ENCODE measurements at regions not wholly inside any gene's neighbourhood (a gene's known extent, or its start where the extent isn't known, plus 50 kb on each side); places are given as distances from the start of the nearest gene placed in this dataset.

- no peak for DNase-seq
- no peaks in the 10 kb centered on the region for H3K9me3 Mint-ChIP-seq
- H3K36me3 Mint-ChIP-seq (ENCODE audit: low read depth) = no peaks in the 10 kb centered on the region
- no peaks in the 10 kb centered on the region for H3K27me3 Mint-ChIP-seq
- intact Hi-C loops (cut with micrococcal nuclease) = no loop called here
- CTCF ChIA-PET = no interaction called here
- ATAC-seq = no peak
- no peak overlapping the region for H3K4me3 Mint-ChIP-seq
- no peak overlapping the region for H3K27ac Mint-ChIP-seq
- H3K4me1 Mint-ChIP-seq (ENCODE audit: low read depth) = no peaks in the 10 kb centered on the region
- POLR2A ChIA-PET = no interaction called here
- TF ChIP-seq, protein P1, sequence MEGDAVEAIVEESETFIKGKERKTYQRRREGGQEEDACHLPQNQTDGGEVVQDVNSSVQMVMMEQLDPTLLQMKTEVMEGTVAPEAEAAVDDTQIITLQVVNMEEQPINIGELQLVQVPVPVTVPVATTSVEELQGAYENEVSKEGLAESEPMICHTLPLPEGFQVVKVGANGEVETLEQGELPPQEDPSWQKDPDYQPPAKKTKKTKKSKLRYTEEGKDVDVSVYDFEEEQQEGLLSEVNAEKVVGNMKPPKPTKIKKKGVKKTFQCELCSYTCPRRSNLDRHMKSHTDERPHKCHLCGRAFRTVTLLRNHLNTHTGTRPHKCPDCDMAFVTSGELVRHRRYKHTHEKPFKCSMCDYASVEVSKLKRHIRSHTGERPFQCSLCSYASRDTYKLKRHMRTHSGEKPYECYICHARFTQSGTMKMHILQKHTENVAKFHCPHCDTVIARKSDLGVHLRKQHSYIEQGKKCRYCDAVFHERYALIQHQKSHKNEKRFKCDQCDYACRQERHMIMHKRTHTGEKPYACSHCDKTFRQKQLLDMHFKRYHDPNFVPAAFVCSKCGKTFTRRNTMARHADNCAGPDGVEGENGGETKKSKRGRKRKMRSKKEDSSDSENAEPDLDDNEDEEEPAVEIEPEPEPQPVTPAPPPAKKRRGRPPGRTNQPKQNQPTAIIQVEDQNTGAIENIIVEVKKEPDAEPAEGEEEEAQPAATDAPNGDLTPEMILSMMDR (IDR thresholded peaks at IDR 0.05) = no peak
Observed at GRCh38 chr4:162938738-162939485, 227.8 kb downstream of the NAF1 start.

DNA sequence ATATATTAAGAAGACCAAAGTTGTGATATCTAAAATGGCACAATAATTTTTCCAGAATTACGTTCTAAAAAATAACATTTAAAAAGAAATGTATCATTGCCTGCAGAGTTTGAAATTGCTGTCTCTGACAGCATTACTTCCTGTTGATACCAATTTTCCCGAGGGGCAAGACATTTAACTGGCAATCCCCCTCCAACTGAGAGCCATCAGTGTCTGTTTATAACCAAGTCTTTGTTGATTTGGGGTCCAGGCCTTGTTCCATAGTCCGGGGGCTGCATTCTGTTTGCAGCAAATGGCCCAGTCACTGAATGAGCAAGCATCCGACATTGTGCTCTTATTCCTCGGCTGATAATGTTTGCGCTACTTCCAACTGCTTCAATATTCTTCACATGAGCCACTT lies 231.5 kb downstream of the NAF1 start:
- no peak for DNase-seq
- H3K36me3 Mint-ChIP-seq (ENCODE audit: low read depth) = no peaks in the 10 kb centered on the region
- ChIA-PET CTCF (no interaction called here), POLR2A (no interaction called here)
- TF ChIP-seq, protein P1 (IDR thresholded peaks at IDR 0.05) = no peak
- no peaks in the 10 kb centered on the region for H3K27me3 Mint-ChIP-seq
- no peak for ATAC-seq
- H3K4me1 Mint-ChIP-seq (ENCODE audit: low read depth) = no peaks in the 10 kb centered on the region
- H3K27ac Mint-ChIP-seq = no peak overlapping the region
- no peak overlapping the region for H3K4me3 Mint-ChIP-seq
- intact Hi-C loops (cut with micrococcal nuclease) = no loop called here
- no peaks in the 10 kb centered on the region for H3K9me3 Mint-ChIP-seq

DNA sequence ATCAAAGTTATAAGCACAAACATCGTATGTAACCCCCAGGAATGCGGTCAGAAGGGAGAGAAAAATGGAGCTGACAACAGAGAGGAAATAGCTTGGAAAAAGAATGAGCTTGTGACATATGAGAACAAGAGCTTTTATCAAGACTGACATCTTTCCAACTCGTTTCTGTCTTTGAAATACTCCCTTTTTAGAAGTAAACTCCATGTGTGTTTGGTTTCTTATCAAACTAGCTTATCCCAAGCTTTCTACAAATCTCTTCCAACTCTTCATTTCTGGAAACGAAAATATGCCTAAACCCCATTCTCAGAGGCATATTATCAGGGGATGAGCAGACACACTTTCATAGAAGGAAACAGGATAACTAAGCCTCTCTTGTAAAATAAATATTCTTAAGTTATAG lies 235.4 kb downstream of the NAF1 start:
- Mint-ChIP-seq H3K4me3 (no peak overlapping the region), H3K9me3 (no peaks in the 10 kb centered on the region), H3K27ac (no peak overlapping the region), H3K36me3 (ENCODE audit: low read depth) (no peaks in the 10 kb centered on the region), H3K4me1 (ENCODE audit: low read depth) (no peaks in the 10 kb centered on the region), H3K27me3 (no peaks in the 10 kb centered on the region)
- no peak for ATAC-seq
- DNase-seq = no peak
- intact Hi-C loops (cut with micrococcal nuclease) = no loop called here
- CTCF ChIA-PET = interaction anchor here (0.9 kb wide), 1 partner anchor 13 kb away, joined by 3 read pairs; no protein-coding TSS in a partner anchor
- TF ChIP-seq, protein P1 (IDR thresholded peaks at IDR 0.05) = no peak
- POLR2A ChIA-PET = no interaction called here

- Mint-ChIP-seq H3K9me3 (peaks cover 8% of the 10 kb centered on the region), H3K4me3 (no peak overlapping the region), H3K4me1 (ENCODE audit: low read depth) (no peaks in the 10 kb centered on the region), H3K27me3 (no peaks in the 10 kb centered on the region), H3K36me3 (ENCODE audit: low read depth) (no peaks in the 10 kb centered on the region), H3K27ac (no peak overlapping the region)
- ChIA-PET POLR2A (no interaction called here), CTCF (no interaction called here)
- intact Hi-C loops (cut with micrococcal nuclease) = no loop called here
- TF ChIP-seq, protein P1 (IDR thresholded peaks at IDR 0.05) = no peak
- DNase-seq (no peak), ATAC-seq (no peak)
Observed at GRCh38 chr4:162921178-162921785, 245.4 kb downstream of the NAF1 start.

DNA sequence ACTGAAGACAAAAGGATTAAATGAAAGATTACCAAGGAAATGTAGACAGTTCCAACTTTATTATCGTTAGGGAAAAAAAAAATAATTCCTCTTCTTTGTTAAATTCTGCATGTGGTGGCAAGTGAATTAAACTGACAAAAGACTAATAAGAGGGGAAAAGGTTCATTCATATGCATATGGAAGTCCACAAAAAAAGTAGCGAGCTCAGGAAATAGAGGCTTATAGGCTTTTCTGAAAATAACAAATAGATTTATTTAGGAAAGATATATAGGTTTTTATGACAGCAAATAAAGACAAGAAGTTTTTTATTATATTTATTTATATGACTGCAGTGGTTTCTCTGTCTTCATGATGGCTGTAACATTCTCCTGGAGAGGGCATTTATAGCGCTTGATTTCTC lies 246.0 kb downstream of the NAF1 start:
- no peak for ATAC-seq
- CTCF ChIA-PET = no interaction called here
- H3K27me3 Mint-ChIP-seq = no peaks in the 10 kb centered on the region

More for the DNA sequence above, 246.0 kb downstream of the NAF1 start:
- TF ChIP-seq, protein P1 (IDR thresholded peaks at IDR 0.05) = no peak
- intact Hi-C loops (cut with micrococcal nuclease) = no loop called here
- Mint-ChIP-seq H3K4me3 (no peak overlapping the region), H3K4me1 (ENCODE audit: low read depth) (no peaks in the 10 kb centered on the region), H3K9me3 (peaks cover 8% of the 10 kb centered on the region), H3K27ac (no peak overlapping the region), H3K36me3 (ENCODE audit: low read depth) (no peaks in the 10 kb centered on the region)
- DNase-seq = no peak
- POLR2A ChIA-PET = no interaction called here

Data from activated CD8-positive, alpha-beta T cell treated with anti-CD3 and anti-CD28 coated beads for 36 hours (primary cell).